ENCODE measurements at regions not wholly inside any gene's neighbourhood (a gene's known extent, or its start where the extent isn't known, plus 50 kb on each side); places are given as distances from the start of the nearest gene placed in this dataset.

DNA sequence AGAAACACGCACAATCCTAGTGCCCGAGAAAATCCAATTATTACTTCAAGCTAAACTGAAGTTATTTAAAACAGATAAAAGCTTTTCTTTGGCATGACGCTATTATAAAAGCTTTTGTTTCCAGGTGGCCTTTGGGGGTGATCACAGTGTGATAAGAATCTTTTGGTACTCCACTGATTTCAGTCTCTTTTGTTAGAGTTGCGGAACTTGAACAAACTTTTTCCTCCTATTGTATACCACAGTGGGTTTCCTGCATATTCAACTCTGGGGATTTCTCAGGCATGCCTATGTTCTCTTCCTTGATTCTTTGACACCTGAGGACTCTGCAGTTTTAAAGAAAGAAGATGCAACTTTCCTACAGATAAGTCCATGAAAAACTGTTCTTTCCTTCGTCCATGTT, 99.7 kb upstream of the PITRM1 start:
- ATAC-seq: no peak
- no peak for TF ChIP-seq ZNF70 (CRISPR knock-in tag; IDR thresholded peaks at IDR 0.05)
- TF ChIP-seq ZNF8 (CRISPR knock-in tag; IDR thresholded peaks at IDR 0.05): no peak
- TF ChIP-seq, protein P1, sequence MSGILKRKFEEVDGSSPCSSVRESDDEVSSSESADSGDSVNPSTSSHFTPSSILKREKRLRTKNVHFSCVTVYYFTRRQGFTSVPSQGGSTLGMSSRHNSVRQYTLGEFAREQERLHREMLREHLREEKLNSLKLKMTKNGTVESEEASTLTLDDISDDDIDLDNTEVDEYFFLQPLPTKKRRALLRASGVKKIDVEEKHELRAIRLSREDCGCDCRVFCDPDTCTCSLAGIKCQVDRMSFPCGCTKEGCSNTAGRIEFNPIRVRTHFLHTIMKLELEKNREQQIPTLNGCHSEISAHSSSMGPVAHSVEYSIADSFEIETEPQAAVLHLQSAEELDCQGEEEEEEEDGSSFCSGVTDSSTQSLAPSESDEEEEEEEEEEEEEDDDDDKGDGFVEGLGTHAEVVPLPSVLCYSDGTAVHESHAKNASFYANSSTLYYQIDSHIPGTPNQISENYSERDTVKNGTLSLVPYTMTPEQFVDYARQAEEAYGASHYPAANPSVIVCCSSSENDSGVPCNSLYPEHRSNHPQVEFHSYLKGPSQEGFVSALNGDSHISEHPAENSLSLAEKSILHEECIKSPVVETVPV (CRISPR knock-in tag; IDR thresholded peaks at IDR 0.05): no peak
- TF ChIP-seq, protein P2, sequence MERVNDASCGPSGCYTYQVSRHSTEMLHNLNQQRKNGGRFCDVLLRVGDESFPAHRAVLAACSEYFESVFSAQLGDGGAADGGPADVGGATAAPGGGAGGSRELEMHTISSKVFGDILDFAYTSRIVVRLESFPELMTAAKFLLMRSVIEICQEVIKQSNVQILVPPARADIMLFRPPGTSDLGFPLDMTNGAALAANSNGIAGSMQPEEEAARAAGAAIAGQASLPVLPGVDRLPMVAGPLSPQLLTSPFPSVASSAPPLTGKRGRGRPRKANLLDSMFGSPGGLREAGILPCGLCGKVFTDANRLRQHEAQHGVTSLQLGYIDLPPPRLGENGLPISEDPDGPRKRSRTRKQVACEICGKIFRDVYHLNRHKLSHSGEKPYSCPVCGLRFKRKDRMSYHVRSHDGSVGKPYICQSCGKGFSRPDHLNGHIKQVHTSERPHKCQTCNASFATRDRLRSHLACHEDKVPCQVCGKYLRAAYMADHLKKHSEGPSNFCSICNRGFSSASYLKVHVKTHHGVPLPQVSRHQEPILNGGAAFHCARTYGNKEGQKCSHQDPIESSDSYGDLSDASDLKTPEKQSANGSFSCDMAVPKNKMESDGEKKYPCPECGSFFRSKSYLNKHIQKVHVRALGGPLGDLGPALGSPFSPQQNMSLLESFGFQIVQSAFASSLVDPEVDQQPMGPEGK (CRISPR knock-in tag; IDR thresholded peaks at IDR 0.05; ENCODE audit: borderline replicate concordance): no peak
- TF ChIP-seq, protein P3, sequence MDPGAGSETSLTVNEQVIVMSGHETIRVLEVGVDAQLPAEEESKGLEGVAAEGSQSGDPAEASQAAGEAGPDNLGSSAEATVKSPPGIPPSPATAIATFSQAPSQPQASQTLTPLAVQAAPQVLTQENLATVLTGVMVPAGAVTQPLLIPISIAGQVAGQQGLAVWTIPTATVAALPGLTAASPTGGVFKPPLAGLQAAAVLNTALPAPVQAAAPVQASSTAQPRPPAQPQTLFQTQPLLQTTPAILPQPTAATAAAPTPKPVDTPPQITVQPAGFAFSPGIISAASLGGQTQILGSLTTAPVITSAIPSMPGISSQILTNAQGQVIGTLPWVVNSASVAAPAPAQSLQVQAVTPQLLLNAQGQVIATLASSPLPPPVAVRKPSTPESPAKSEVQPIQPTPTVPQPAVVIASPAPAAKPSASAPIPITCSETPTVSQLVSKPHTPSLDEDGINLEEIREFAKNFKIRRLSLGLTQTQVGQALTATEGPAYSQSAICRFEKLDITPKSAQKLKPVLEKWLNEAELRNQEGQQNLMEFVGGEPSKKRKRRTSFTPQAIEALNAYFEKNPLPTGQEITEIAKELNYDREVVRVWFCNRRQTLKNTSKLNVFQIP (CRISPR knock-in tag; IDR thresholded peaks at IDR 0.05; ENCODE audit: borderline replicate concordance, low read depth): no peak
- no peak for TF ChIP-seq GLIS3 (CRISPR knock-in tag; IDR thresholded peaks at IDR 0.05)

DNA sequence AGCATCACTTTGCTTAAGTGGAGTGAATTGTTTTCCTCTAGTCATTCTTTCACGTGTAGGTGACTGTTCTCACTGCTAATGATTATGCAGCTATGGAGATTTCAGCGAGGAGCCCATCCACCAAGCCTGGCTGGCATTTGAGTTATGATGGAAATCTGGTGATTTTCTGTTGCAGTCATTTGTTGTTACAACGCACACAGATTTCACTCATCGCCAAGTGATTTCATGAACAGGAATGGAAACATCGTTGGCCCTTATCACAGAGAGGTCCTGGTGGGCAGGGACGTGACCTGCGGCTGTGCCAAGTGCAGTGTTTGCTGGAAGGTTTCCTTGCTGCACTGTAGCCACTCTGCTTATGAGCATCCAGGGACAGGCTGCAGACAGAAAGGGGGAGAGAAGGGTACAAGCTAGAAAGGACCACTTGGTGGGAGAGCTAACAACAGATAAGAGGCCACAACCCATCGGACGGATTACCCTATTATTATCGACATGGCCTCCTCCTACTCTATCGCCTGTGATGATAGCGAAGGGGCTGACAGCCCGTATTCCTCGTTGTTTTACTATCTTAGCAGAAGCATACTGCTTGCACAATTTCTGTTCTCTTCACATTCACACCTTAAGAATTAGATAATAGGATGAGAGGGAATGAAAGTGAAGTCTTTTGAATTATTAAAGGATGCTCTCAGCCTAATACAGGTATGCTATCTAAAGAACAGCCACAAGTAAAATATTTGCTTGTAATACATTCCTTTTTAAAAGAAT, 99.0 kb upstream of the PITRM1 start:
- TF ChIP-seq PPARA (CRISPR knock-in tag; IDR thresholded peaks at IDR 0.05; ENCODE audit: borderline replicate concordance) (no peak), BACH2 (CRISPR knock-in tag; IDR thresholded peaks at IDR 0.05; ENCODE audit: borderline replicate concordance) (no peak), ZFP30 (CRISPR knock-in tag; IDR thresholded peaks at IDR 0.05) (no peak), GLIS3 (CRISPR knock-in tag; IDR thresholded peaks at IDR 0.05) (no peak), ESRRG (CRISPR knock-in tag; IDR thresholded peaks at IDR 0.05) (no peak)
- ATAC-seq: no peak

DNA sequence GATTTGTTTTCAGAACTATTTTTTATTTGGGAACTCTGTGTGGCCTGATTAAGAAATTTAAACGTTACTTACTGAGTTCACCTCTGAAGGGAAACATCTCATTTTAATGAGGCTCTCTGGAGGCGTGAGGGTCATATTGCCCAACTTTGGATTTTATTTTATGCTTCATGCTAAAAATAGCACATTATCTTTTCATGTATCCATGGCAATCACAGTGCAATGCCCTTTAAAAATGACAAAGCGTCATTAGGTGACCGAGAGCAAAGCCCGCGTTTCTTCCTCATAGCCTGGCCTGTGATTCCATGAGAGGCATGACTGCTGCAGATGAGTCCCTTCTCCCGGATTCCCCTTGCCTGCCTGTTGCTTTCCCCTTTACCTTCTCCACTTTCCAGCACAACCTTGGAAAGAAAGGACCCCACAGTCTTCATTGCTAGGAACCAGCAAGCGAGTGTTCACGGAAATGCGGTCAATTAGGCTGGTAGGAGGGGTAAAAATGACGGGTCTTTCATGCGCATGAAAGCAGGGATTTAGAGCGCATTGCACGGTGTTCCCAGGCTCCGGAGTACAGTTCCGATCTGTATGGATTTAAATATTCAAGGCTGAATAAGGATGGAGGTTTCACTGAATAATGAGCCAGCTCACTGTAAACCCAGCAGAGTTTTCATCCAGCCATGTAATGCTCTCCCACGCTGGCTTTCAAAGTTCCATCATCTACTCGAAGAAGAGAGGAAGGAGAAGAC, 98.2 kb upstream of the PITRM1 start:
- ATAC-seq: no peak
- TF ChIP-seq, protein P4, sequence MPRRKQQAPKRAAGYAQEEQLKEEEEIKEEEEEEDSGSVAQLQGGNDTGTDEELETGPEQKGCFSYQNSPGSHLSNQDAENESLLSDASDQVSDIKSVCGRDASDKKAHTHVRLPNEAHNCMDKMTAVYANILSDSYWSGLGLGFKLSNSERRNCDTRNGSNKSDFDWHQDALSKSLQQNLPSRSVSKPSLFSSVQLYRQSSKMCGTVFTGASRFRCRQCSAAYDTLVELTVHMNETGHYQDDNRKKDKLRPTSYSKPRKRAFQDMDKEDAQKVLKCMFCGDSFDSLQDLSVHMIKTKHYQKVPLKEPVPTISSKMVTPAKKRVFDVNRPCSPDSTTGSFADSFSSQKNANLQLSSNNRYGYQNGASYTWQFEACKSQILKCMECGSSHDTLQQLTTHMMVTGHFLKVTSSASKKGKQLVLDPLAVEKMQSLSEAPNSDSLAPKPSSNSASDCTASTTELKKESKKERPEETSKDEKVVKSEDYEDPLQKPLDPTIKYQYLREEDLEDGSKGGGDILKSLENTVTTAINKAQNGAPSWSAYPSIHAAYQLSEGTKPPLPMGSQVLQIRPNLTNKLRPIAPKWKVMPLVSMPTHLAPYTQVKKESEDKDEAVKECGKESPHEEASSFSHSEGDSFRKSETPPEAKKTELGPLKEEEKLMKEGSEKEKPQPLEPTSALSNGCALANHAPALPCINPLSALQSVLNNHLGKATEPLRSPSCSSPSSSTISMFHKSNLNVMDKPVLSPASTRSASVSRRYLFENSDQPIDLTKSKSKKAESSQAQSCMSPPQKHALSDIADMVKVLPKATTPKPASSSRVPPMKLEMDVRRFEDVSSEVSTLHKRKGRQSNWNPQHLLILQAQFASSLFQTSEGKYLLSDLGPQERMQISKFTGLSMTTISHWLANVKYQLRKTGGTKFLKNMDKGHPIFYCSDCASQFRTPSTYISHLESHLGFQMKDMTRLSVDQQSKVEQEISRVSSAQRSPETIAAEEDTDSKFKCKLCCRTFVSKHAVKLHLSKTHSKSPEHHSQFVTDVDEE (CRISPR knock-in tag; IDR thresholded peaks at IDR 0.05): no peak
- no peak for TF ChIP-seq BACH2 (CRISPR knock-in tag; IDR thresholded peaks at IDR 0.05; ENCODE audit: borderline replicate concordance)
- no peak for TF ChIP-seq GLIS3 (CRISPR knock-in tag; IDR thresholded peaks at IDR 0.05)
- TF ChIP-seq ESRRG (CRISPR knock-in tag; IDR thresholded peaks at IDR 0.05): no peak
- TF ChIP-seq ZNF8 (CRISPR knock-in tag; IDR thresholded peaks at IDR 0.05): no peak
- no peak for TF ChIP-seq TOX (CRISPR knock-in tag; IDR thresholded peaks at IDR 0.05; ENCODE audit: borderline replicate concordance)
- TF ChIP-seq RARB (CRISPR knock-in tag; IDR thresholded peaks at IDR 0.05): no peak

DNA sequence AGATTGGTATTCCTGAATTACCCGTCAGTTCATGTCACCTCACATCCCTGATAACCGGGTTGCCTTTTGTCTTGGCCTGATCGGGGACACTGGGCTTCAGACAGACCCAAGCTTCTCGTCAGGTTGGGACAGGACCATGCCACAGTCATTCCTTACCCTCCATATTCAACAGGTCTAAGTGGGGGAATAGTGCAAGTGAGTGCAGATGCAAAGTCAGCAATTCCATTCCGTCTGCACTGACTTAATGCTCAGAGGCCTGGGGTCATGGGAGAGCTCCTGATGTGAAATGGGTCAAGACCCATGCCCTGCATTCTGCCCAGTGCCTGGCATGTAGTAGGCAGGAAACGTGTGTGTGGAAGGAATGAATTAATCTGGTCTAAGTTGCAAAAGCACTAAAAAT, 95.4 kb upstream of the PITRM1 start:
- TF ChIP-seq ISL1 (CRISPR knock-in tag; IDR thresholded peaks at IDR 0.05): no peak
- TF ChIP-seq, protein P2 (CRISPR knock-in tag; IDR thresholded peaks at IDR 0.05; ENCODE audit: borderline replicate concordance): no peak
- no peak for ATAC-seq
